ENCODE measurements at regions not wholly inside any gene's neighbourhood (a gene's known extent, or its start where the extent isn't known, plus 50 kb on each side); places are given as distances from the start of the nearest gene placed in this dataset.
A peak's percentile ranks its signal among the peaks of the same experiment; 100 is the strongest.

GRCh38 chr7:14045651-14046050 lies 56.2 kb upstream of the ETV1 start:
- Histone ChIP-seq H3K9ac (ENCODE audit: low read length) (no peak overlapping the region), H3K4me3 (ENCODE audit: low read length) (no peak overlapping the region), H2AFZ (ENCODE audit: low read depth, low read length) (no peak overlapping the region), H3K4me2 (ENCODE audit: low read length) (no peak overlapping the region), H3K27me3 (ENCODE audit: insufficient read depth, low read depth, low read length) (no peaks in the 10 kb centered on the region), H3F3A (ENCODE audit: insufficient read depth, low read length, poor library complexity, severe bottlenecking) (no peaks in the 10 kb centered on the region), H3K9me2 (ENCODE audit: insufficient read depth, low read length) (no peaks in the 10 kb centered on the region), H4K20me1 (ENCODE audit: insufficient read depth) (no peaks in the 10 kb centered on the region), H3K36me3 (ENCODE audit: insufficient read depth, low read length) (no peaks in the 10 kb centered on the region), H3K9me3 (ENCODE audit: low read length) (no peaks in the 10 kb centered on the region), H3K27ac (ENCODE audit: low read length) (no peak overlapping the region), H3K79me2 (replicated peaks; ENCODE audit: insufficient read depth, low read length) (no peaks in the 10 kb centered on the region)
- no peak for TF ChIP-seq EP300 (conservative IDR thresholded peaks at IDR 0.05; ENCODE audit: poor library complexity, severe bottlenecking)
- TF ChIP-seq MXI1 (conservative IDR thresholded peaks at IDR 0.05; ENCODE audit: poor library complexity, severe bottlenecking), result no peak
- TF ChIP-seq POLR2AphosphoS5 (IDR thresholded peaks at IDR 0.05), result no peak
- no peak for TF ChIP-seq TAF1 (IDR thresholded peaks at IDR 0.05; ENCODE audit: low read depth)
- no peak for TF ChIP-seq RAD21 (conservative IDR thresholded peaks at IDR 0.05)
- TF ChIP-seq REST (IDR thresholded peaks at IDR 0.05; ENCODE audit: borderline replicate concordance), result no peak
- TF ChIP-seq CTCF (IDR thresholded peaks at IDR 0.05; ENCODE audit: poor library complexity, severe bottlenecking), result no peak
- TF ChIP-seq SMC3 (conservative IDR thresholded peaks at IDR 0.05; ENCODE audit: poor library complexity), result no peak
- no peak for TF ChIP-seq EZH2 (IDR thresholded peaks at IDR 0.05; ENCODE audit: borderline replicate concordance, insufficient read depth, low read length, poor library complexity, severe bottlenecking)

GRCh38 chr7:14040528-14040927 lies 51.1 kb upstream of the ETV1 start:
- Histone ChIP-seq H3K27me3 (ENCODE audit: insufficient read depth, low read depth, low read length) (no peaks in the 10 kb centered on the region), H2AFZ (ENCODE audit: low read depth, low read length) (no peak overlapping the region), H3K9me2 (ENCODE audit: insufficient read depth, low read length) (no peaks in the 10 kb centered on the region), H3K27ac (ENCODE audit: low read length) (no peak overlapping the region), H3K9me3 (ENCODE audit: low read length) (no peaks in the 10 kb centered on the region), H3K79me2 (replicated peaks; ENCODE audit: insufficient read depth, low read length) (no peaks in the 10 kb centered on the region), H3F3A (ENCODE audit: insufficient read depth, low read length, poor library complexity, severe bottlenecking) (no peaks in the 10 kb centered on the region), H3K4me2 (ENCODE audit: low read length) (no peak overlapping the region), H4K20me1 (ENCODE audit: insufficient read depth) (no peaks in the 10 kb centered on the region), H3K36me3 (ENCODE audit: insufficient read depth, low read length) (no peaks in the 10 kb centered on the region), H3K4me3 (ENCODE audit: low read length) (no peak overlapping the region), H3K9ac (ENCODE audit: low read length) (no peak overlapping the region)
- no peak for TF ChIP-seq TAF1 (IDR thresholded peaks at IDR 0.05; ENCODE audit: low read depth)
- TF ChIP-seq EZH2 (IDR thresholded peaks at IDR 0.05; ENCODE audit: borderline replicate concordance, insufficient read depth, low read length, poor library complexity, severe bottlenecking), result no peak
- no peak for TF ChIP-seq REST (IDR thresholded peaks at IDR 0.05; ENCODE audit: borderline replicate concordance)
- peak; percentile 97 for TF ChIP-seq EP300 (conservative IDR thresholded peaks at IDR 0.05; ENCODE audit: poor library complexity, severe bottlenecking)
- TF ChIP-seq POLR2AphosphoS5 (IDR thresholded peaks at IDR 0.05), result peak; percentile 65
- no peak for TF ChIP-seq CTCF (IDR thresholded peaks at IDR 0.05; ENCODE audit: poor library complexity, severe bottlenecking)
- TF ChIP-seq RAD21 (conservative IDR thresholded peaks at IDR 0.05), result no peak
- TF ChIP-seq MXI1 (conservative IDR thresholded peaks at IDR 0.05; ENCODE audit: poor library complexity, severe bottlenecking), result no peak
- no peak for TF ChIP-seq SMC3 (conservative IDR thresholded peaks at IDR 0.05; ENCODE audit: poor library complexity)

Measured in neural cell (in vitro differentiated cells).